Ovary (tissue), 3 donors: ENCODE measurements at regions not wholly inside any gene's neighbourhood (a gene's known extent, or its start where the extent isn't known, plus 50 kb on each side); places are given as distances from the start of the nearest gene placed in this dataset.

Source experiments
- POLR2A ChIP-seq: fragments of 450-650 bp; IDR thresholded peaks from one replicate; pipeline ENCODE4 v1.6.1; 2017; ENCODE audit warnings: antibody characterized with exemption, mild to moderate bottlenecking, moderate library complexity
- TF ChIP-seq, protein P1 (sequence below), 3 donors: fragments of 450-650 bp in 2 of 3; fragments of 200-600 bp in 1 of 3; IDR thresholded peaks; one replicate each; pipeline versions ENCODE4 v1.5.1 to v1.8.0; 2016 to 2022; ENCODE audit warnings: antibody characterized with exemption in 3 of 3, mild to moderate bottlenecking in 1 of 3
- donor health status: DM: no; HTN: no; CAD: no.

DNA sequence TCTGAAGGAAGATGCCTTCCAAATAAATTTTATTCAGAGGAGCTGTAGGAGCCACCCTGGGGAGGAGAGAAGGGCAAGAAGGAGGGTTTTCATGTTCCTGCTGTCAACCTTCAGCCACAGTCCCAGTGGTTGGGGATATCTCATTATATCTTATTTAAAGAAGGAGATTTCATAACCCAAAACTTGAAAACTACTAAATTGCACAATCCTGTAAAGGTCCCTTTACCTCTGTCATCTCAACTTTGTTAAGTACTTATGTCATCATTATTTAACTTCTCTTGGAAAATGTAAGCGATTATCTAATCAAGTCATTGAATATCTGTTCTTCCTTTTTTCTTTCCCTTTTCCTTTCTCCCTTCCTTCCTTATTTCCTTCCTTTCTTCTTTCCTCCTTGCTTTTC, 794.5 kb upstream of the IGFBP3 start:
- TF ChIP-seq, protein P1, sequence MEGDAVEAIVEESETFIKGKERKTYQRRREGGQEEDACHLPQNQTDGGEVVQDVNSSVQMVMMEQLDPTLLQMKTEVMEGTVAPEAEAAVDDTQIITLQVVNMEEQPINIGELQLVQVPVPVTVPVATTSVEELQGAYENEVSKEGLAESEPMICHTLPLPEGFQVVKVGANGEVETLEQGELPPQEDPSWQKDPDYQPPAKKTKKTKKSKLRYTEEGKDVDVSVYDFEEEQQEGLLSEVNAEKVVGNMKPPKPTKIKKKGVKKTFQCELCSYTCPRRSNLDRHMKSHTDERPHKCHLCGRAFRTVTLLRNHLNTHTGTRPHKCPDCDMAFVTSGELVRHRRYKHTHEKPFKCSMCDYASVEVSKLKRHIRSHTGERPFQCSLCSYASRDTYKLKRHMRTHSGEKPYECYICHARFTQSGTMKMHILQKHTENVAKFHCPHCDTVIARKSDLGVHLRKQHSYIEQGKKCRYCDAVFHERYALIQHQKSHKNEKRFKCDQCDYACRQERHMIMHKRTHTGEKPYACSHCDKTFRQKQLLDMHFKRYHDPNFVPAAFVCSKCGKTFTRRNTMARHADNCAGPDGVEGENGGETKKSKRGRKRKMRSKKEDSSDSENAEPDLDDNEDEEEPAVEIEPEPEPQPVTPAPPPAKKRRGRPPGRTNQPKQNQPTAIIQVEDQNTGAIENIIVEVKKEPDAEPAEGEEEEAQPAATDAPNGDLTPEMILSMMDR (IDR thresholded peaks at IDR 0.05) = no peak
- TF ChIP-seq POLR2A = no peak
